HG03558 (cell line): ENCODE measurements at regions not wholly inside any gene's neighbourhood (a gene's known extent, or its start where the extent isn't known, plus 50 kb on each side); places are given as distances from the start of the nearest gene placed in this dataset.
"Not testable (repeated sequence)": the region's sequence is repeated elsewhere in the genome, so short reads cannot be mapped to it uniquely, and the experiment has no call there.

Experiments
- ATAC-seq: cut with Tn5 transposase; IDR thresholded peaks from one replicate; pipeline ENCODE4 v1.9.1; 2021; ENCODE audit warnings: moderate number of reproducible peaks; ENCODE audit not compliant: unreplicated experiment; ENCODE audit errors: extremely low read depth

- ATAC-seq: no peak
These were observed 951.9 kb upstream of the SLITRK1 start for GRCh38 chr13:84834201-84834600.

GRCh38 chr13:84831666-84832657 is 949.7 kb upstream of the SLITRK1 start:
- no peak for ATAC-seq

DNA sequence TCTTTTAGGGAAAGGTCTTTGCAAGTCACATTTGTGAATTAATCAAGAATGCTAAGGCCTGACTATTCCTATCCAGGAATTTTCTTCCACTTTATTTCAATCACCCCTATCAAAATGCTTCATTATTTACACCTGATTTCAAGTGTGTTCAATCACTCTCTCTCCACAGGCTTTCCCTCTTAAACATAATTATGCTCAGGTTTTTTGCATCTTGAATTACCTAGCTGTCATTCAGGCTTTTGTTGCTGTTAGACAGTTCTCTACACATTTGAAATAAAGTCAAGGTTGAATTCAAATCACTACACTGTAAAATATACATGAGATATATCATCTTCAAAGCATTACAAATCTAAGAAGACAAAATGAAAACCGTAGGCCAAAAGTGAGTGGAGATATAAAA is 941.3 kb upstream of the SLITRK1 start:
- ATAC-seq: no peak

GRCh38 chr13:84821261-84821660 is 939.0 kb upstream of the SLITRK1 start:
- ATAC-seq: no peak

DNA sequence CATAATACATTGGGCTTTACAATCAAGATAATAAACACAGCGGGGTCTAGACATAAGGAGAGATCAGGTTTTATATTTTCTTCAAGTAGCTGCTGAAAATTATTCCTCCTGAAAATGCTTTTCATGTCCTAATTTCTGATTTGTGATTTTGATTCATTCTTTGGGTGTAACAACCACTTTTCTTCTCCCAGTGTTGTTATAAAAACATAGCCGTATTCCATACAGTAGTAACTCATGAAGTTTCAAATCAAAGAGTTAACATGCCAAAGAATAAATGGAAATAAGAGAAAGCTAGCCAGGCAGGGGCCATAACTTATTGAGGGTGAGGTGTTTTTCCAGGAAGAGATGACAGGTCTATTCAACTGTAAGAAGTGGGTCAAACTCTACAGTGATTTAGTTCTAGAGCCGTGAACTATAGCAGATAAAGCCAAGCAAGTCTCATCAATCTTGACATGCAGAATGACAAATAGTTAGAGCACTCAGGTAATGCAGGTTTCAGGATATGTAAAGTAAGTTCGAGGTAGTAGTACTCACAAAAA is 934.4 kb upstream of the SLITRK1 start:
- ATAC-seq: no peak

DNA sequence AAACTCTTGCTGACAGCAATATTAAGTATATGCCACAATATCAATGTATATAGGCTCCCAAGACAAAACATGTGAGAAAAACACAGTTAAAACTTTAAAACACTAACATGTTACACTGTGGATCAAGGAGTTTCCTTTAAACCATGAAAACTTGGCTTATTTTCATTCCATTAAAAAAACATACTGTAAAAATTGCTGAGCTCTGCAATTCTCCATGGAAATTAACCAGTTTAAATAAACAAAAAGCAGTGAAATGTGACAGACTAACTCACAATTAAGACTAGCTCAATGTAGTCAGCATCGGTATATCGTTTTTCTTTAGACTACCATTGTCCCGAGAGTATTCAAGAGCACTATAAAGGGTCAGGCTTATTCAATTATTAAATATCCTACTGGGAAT is 930.5 kb upstream of the SLITRK1 start:
- ATAC-seq: no peak

- ATAC-seq: no peak
These were observed 929.8 kb upstream of the SLITRK1 start for GRCh38 chr13:84812078-84812477.

DNA sequence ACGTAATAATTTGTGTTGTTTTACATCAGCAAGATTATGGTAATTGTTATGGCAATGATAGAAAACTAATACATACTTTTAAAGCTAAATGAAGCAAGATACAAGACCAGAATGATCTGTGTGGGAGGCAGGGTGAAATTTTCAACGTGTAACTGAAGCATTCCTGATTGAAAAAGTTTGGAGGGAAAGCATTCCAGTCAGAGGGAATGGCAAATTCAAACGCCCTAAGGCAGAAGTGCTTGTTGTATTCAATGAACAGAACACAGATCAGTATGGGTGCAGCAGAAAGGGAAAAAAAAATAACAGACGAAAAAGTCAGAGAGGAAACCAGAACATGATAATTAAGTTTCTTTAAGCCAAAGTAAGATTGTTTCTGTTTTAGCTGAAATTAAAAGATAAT is 928.5 kb upstream of the SLITRK1 start:
- ATAC-seq: no peak

DNA sequence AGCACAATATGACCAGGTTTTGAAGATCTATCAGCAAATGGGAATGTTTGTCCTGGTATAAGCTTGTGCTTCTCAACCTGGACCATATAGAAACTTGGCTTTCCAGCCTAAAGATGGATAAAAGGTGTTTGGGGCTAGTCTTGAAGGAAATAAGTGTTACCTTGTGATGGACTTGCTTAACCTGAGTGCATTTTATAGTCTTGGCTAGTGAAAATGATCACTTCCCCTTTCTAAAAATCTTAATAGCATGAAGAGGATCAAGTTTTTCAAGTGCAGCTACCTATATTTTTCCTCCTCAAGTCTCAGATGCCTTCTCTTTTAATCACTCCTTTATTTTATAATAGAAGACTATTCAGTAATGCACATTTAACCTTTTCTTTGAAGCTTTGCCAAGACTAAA is 919.8 kb upstream of the SLITRK1 start:
- ATAC-seq: no peak

DNA sequence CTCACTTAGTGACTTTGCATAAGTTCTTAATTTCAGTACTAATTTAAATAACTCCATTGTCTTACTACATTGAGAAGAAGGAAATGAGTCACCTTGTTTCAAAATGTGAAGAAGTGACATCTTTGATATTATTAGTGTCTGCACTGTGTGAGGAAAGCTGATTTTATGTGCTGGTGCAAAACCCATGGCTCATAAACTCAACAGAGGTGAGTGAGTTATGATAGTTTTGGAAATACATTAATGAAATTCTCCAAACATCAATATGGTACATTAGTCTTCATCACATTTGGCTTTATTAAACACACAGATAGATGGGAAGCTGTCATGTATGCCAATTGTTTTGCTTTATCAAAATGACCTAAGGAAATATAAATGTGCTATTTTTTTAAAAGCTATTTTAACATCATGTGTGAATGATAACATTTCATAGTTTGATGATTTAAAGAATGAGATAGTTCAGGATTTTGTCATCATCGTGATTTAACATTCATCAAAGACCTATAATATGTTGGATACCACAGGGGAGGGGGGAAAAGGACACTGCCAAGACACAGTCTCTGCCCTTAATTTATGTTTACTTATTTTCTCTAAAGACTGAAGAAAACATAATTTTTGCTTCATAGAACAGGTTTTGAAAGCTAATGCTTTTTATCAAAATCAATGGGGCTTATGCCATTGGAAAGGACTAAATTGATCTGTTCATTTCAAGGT is 902.3 kb upstream of the SLITRK1 start:
- no peak for ATAC-seq

- no peak for ATAC-seq
These were observed 895.0 kb upstream of the SLITRK1 start for GRCh38 chr13:84777316-84777715.

DNA sequence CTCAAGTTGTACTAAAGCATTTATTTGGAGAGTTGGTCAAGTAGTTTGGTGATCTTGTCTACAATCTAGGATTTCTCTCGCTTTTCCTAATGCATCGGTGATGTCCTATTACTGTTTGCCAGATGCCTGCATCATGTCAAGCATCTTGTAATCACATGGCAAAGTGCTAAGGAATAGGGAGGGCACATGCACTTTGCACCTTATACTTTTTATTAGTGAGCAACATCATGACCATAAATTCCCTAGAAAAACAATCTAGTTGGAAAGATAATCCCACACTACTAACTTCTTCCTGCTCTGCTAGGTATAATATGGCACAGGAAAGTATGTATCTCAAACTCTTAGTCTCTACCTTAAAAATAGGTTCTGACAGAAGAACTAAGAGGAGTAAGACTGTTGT is 894.3 kb upstream of the SLITRK1 start:
- ATAC-seq: no peak

GRCh38 chr13:84775920-84776319 is 893.6 kb upstream of the SLITRK1 start:
- ATAC-seq: not testable (repeated sequence)

DNA sequence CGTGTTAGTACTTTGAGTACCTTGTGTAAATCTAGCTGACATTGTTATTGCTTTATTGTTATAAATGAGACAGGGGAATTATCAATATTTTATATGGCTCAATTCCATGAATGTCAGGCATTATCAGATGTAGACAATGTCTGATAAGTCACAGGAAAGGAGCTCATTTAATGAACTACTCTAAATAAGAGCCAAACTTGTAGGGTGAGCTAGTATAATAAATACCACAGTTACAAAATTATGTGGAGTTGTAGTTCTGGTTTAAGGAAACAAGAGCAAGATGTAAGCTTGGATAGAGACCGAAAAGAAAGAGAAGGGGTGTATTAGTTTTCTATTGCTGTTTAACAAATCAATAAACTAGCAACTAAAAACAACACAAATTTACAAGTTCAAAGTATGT is 891.8 kb upstream of the SLITRK1 start:
- no peak for ATAC-seq

DNA sequence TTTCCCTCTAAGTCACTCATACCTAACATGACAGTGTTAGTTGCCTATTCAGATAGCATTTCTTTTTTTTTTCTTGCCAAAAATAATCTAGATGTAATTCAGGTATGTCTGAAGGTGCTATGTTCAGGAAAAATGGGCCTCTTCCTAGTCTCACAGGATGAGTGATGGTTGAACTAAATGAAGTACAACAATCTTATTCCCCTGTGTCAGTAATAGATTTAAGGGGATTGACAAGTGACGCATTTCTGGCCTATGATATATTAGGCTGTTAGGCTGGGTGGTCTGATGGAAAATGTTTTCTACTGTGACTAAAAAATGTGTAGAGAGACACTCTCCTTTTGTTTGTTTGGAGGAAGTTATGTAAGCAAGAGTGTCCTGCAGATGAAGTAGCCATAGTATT is 878.7 kb upstream of the SLITRK1 start:
- no peak for ATAC-seq

DNA sequence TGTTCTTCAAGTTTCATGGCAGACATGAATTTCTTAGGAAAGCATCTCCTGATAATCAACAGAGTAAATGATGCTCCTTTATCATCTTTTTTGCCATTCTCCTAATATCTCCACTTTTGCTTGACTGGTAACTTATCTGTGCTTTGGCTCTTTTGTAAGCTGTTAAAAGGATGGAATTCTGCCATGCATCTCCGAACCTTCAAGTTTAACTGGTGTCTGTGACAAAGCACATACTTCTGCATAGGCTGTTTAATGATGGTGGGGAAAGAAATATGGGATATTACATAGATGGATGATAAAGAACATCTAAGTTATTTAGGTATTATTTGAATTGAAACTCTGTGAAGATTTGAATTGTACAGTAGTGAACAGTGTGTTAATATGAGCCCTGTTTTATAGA is 866.9 kb upstream of the SLITRK1 start:
- no peak for ATAC-seq

DNA sequence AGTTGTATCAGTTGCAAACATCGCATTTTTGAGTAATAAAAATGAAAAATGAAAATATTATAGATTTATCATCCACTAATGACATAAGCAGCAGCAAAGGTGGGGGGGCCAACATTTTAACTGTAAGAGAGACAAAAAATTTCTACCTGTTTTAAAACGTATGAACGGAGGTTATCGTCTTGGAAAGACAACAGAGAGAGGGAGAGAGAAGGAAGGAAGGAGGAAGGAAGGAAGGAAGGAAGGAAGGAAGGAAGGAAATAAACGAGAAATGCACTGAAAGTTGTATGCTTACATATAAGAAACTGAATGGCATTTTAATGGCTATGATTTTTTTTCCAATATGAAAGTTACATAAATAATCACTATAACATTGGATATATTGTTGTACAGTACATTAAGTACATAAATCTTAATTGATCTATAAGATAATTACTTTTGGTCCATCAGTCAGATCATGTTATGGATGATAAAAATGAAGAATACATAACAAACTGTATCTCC is 862.8 kb upstream of the SLITRK1 start:
- no peak for ATAC-seq

DNA sequence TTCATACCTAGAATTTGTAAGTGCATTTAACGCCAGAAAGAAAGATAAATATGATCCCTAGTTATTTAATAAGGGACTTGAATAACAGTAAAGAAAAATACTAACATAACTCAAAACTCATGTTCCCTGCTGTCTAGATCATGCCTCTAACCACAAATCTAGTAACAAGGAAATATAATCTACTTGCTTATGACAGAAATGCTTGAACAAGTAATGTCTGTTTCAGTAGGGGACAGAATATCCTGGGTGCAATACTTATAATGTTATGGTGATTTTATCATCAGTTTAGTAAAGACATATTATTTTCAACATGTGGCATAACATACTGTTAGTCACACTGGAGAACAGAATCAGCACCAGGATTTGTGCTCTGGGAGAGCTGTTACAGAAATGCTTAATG is 861.9 kb upstream of the SLITRK1 start:
- no peak for ATAC-seq

- no peak for ATAC-seq
These were observed 859.0 kb upstream of the SLITRK1 start for GRCh38 chr13:84741253-84741652.

DNA sequence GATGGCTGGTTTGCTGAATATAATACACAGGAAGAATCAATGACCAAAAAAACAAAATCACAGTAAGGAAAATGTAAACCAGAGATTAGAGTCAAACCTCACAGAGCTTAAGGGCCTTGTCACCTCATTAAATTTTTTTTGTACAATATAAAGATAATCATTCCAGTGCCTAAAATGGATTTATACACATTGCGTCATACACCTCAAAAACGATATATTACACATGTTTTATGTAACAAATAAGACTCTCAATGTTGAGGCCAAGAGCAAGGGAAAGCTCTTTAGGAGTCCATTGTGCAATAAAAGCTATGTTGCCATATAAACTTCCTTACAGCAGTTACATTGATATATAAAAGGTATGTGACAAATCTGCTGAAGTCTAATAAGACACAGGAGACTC is 856.7 kb upstream of the SLITRK1 start:
- no peak for ATAC-seq

DNA sequence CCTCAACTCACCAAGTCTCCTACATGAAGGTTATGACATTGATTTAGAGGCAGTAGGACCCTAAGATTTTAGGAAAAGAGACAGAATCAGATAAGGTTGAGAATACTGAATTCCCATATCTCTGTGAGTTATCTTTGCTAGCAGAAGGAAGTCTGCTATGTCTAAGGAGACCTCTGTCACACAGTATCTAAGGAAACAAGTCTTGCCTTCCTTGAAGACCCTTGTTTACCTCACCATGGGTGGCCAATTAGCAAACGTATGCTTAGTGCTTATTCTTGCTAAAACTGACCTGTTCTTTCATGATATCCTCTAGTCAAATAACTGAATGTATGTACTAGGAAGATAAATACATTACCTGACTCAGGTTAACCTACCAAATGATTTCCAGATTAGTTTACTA is 855.4 kb upstream of the SLITRK1 start:
- no peak for ATAC-seq
